ENCODE measurements at regions not wholly inside any gene's neighbourhood (a gene's known extent, or its start where the extent isn't known, plus 50 kb on each side); places are given as distances from the start of the nearest gene placed in this dataset.

DNA sequence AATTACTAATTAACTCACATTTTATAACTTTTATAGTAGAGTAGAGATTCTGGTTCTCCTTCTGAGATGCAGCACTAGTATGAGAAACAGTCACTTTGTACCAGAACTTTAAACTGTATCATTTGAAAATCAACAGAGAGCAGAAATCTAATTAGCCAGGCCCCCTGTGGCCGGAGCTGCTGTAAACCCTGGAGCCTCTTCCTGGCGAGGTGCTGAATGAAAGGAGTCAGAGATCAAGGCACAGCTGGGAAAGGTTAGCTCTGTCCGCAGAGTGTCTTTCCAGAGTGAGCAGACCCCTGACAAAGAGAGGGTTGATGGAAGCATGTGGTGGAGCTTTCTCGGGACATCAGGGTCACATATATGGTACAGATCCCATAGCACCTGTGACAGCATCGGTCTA is 703.8 kb downstream of the RFPL4B start:
- H3K36me3 ChIP-seq, result no peaks in the 10 kb centered on the region
- peak overlapping the region; percentile 19; the same call in 1 of the 2 replicates for H3K4me3 ChIP-seq (ENCODE audit: low read depth, low read length)
- peaks cover 7% of the 10 kb centered on the region for H3K4me1 ChIP-seq
- peak; percentile 59 for DNase-seq
- H3K27me3 ChIP-seq, result no peaks in the 10 kb centered on the region
- TF ChIP-seq, protein P1, sequence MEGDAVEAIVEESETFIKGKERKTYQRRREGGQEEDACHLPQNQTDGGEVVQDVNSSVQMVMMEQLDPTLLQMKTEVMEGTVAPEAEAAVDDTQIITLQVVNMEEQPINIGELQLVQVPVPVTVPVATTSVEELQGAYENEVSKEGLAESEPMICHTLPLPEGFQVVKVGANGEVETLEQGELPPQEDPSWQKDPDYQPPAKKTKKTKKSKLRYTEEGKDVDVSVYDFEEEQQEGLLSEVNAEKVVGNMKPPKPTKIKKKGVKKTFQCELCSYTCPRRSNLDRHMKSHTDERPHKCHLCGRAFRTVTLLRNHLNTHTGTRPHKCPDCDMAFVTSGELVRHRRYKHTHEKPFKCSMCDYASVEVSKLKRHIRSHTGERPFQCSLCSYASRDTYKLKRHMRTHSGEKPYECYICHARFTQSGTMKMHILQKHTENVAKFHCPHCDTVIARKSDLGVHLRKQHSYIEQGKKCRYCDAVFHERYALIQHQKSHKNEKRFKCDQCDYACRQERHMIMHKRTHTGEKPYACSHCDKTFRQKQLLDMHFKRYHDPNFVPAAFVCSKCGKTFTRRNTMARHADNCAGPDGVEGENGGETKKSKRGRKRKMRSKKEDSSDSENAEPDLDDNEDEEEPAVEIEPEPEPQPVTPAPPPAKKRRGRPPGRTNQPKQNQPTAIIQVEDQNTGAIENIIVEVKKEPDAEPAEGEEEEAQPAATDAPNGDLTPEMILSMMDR (IDR thresholded peaks at IDR 0.05; ENCODE audit: low read depth, low read length), result peak; percentile 33
- no peaks in the 10 kb centered on the region for H3K9me3 ChIP-seq

DNA sequence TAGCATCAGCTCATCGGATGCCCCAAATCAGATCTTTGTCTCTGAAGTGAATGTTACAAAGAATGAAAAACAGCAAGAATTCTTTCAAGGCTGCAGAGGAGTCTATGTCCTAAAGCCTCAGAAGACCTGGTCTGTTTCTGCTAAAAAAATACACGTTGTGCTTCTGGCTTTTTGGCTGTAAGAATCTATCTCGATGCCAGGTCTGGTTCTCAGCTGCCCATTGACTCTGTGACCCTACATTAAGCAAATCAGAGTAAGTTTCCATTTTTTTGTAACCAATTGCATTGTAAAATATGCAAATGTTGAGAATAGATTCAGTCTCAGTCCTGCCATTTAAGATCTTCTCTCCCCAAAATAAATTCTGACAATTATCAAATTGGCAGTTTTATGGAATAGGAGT is 705.4 kb downstream of the RFPL4B start:
- H3K4me3 ChIP-seq (ENCODE audit: low read depth, low read length), result no peak overlapping the region
- peaks cover 7% of the 10 kb centered on the region for H3K4me1 ChIP-seq
- no peaks in the 10 kb centered on the region for H3K36me3 ChIP-seq
- no peak for DNase-seq
- H3K27me3 ChIP-seq, result no peaks in the 10 kb centered on the region
- TF ChIP-seq, protein P1 (IDR thresholded peaks at IDR 0.05; ENCODE audit: low read depth, low read length), result no peak
- no peaks in the 10 kb centered on the region for H3K9me3 ChIP-seq

DNA sequence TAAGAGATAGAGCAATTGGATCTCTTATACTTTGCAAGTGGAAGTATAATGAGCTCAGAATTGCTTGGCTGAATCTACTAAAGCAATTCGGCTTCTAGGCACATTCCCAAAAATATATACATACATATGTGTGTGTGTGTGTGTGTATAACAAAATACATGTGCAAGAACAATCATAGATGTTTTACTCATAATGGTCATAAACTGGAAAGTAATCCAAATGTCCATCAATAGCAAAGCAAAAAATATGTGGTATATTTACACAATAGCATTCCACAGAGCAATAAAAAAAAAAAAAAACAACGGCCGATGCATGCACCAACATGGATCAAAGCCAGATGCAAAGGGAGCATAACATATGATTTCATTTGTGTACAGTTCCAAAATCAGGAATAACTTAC is 707.9 kb downstream of the RFPL4B start:
- H3K4me3 ChIP-seq (ENCODE audit: low read depth, low read length), result no peak overlapping the region
- TF ChIP-seq, protein P1 (IDR thresholded peaks at IDR 0.05; ENCODE audit: low read depth, low read length), result no peak
- DNase-seq, result no peak
- H3K9me3 ChIP-seq, result no peaks in the 10 kb centered on the region
- peaks cover 7% of the 10 kb centered on the region for H3K4me1 ChIP-seq
- H3K36me3 ChIP-seq, result no peaks in the 10 kb centered on the region
- H3K27me3 ChIP-seq, result no peaks in the 10 kb centered on the region

DNA sequence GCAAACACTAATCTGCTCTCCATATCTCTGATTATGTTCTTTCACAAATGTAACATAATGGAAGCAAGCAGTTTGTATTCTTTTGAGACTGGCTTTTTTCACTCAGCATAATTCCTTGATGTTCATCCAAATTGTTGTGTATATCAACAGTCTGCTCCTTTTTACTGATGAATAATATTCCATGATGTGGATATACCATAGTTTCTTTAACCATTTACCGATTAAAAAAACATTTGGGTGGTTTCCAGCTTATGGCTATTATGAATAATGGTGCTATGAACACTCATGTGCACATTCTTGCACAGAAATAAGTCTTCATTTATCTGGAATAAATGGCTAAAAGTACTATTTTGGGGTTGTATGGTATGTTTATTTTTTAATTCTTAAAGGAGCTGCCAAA is 708.9 kb downstream of the RFPL4B start:
- H3K4me1 ChIP-seq, result no peaks in the 10 kb centered on the region
- H3K27me3 ChIP-seq, result no peaks in the 10 kb centered on the region
- H3K4me3 ChIP-seq (ENCODE audit: low read depth, low read length), result no peak overlapping the region
- H3K9me3 ChIP-seq, result no peaks in the 10 kb centered on the region
- TF ChIP-seq, protein P1 (IDR thresholded peaks at IDR 0.05; ENCODE audit: low read depth, low read length), result no peak
- no peaks in the 10 kb centered on the region for H3K36me3 ChIP-seq
- no peak for DNase-seq

DNA sequence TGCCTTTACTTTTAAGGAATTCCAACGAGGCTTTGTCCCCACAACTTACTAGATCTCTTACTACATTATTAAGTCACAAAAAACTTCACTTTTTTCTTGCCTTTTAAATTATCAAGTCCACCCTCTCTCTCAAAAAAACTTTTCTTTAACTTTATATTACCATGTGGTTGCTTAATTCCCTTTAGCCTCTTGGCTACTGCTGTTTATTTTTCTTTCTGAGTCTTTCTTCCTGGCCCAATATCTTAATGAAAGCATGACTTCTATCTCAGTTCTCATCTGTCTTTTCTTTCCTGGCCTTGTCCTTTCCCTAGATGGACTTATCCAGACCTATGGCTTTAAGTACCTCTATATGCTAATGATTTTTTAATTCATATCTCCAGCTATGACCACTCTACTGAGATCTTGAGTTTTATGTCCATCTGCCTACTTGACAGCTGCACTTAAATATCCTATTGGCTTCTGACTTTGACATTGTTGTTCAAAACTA is 710.5 kb downstream of the RFPL4B start:
- no peaks in the 10 kb centered on the region for H3K27me3 ChIP-seq
- H3K4me3 ChIP-seq (ENCODE audit: low read depth, low read length), result no peak overlapping the region
- H3K36me3 ChIP-seq, result no peaks in the 10 kb centered on the region
- TF ChIP-seq, protein P1 (IDR thresholded peaks at IDR 0.05; ENCODE audit: low read depth, low read length), result no peak
- no peaks in the 10 kb centered on the region for H3K4me1 ChIP-seq
- no peak for DNase-seq
- H3K9me3 ChIP-seq, result no peaks in the 10 kb centered on the region

DNA sequence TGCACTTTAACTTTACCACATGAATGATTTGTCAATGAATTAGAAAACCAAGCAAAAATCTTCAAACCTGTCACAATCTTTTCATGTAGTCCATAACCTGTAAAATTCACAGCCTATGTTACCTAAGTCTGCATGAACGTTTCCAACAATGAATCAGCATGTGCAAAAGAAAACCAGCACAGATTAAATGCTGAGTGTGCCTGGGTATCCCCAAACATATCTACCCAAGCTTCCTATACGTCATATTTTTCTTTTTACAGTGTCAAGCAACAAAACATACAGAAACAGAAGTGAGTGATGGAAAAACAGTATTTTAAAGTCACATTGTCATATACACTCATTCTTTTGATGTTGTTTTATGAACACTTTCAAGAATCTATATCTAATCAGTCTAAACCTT is 713.5 kb downstream of the RFPL4B start:
- Histone ChIP-seq H3K4me1 (no peaks in the 10 kb centered on the region), H3K36me3 (no peaks in the 10 kb centered on the region), H3K9me3 (no peaks in the 10 kb centered on the region), H3K4me3 (ENCODE audit: low read depth, low read length) (no peak overlapping the region), H3K27me3 (no peaks in the 10 kb centered on the region)
- TF ChIP-seq, protein P1 (IDR thresholded peaks at IDR 0.05; ENCODE audit: low read depth, low read length), result no peak
- DNase-seq, result no peak
